ENCODE measurements at regions not wholly inside any gene's neighbourhood (a gene's known extent, or its start where the extent isn't known, plus 50 kb on each side); places are given as distances from the start of the nearest gene placed in this dataset.

GRCh38 chr13:44129418-44129817 lies 244.2 kb upstream of the SERP2 start:
- H3K27ac ChIP-seq: no peak overlapping the region
- no peak overlapping the region for H3K4me3 ChIP-seq
- H3K9me3 ChIP-seq: no peaks in the 10 kb centered on the region
- no peak for DNase-seq
- no peaks in the 10 kb centered on the region for H3K36me3 ChIP-seq
- peaks cover 0 to 10% (median 3%) of the 10 kb centered on the region in 4 donors for H3K4me1 ChIP-seq
- no peak for TF ChIP-seq EP300 (IDR thresholded peaks at IDR 0.05)
- TF ChIP-seq POLR2AphosphoS5 (IDR thresholded peaks at IDR 0.05): no peak
- no peak for TF ChIP-seq POLR2A (IDR thresholded peaks at IDR 0.05)
- WGBS, 2 donors: 91 to 95% methylated on average over 2 of the region's 2 CpGs
- H3K27me3 ChIP-seq: no peaks in the 10 kb centered on the region
- intact Hi-C loops (cut with DNase I): loop anchor here (5.0 kb wide), 1 partner anchor 222 kb away; no protein-coding TSS in a partner anchor

GRCh38 chr13:44131069-44131614 lies 242.5 kb upstream of the SERP2 start:
- intact Hi-C loops (cut with DNase I): no loop called here
- WGBS, 2 donors: 94 to 97% methylated on average over 5 of the region's 5 CpGs
- Histone ChIP-seq H3K4me1 (peaks cover 0 to 10% (median 3%) of the 10 kb centered on the region in 4 donors), H3K27ac (no peak overlapping the region), H3K36me3 (no peaks in the 10 kb centered on the region), H3K9me3 (no peaks in the 10 kb centered on the region), H3K27me3 (no peaks in the 10 kb centered on the region), H3K4me3 (no peak overlapping the region)
- DNase-seq: no peak
- TF ChIP-seq EP300 (IDR thresholded peaks at IDR 0.05) (no peak), CTCF (IDR thresholded peaks at IDR 0.05) (no peak), POLR2A (IDR thresholded peaks at IDR 0.05) (no peak), POLR2AphosphoS5 (IDR thresholded peaks at IDR 0.05) (no peak)

- intact Hi-C loops (cut with DNase I): no loop called here
- Histone ChIP-seq H3K27me3 (no peaks in the 10 kb centered on the region), H3K27ac (no peak overlapping the region), H3K4me1 (peaks cover 0 to 10% (median 3%) of the 10 kb centered on the region in 4 donors), H3K4me3 (no peak overlapping the region), H3K9me3 (no peaks in the 10 kb centered on the region), H3K36me3 (no peaks in the 10 kb centered on the region)
- DNase-seq: peak; percentile 74
- 78% methylated on average over 6 of the region's 6 CpGs for WGBS, 2 donors
- no peak for TF ChIP-seq EP300 (IDR thresholded peaks at IDR 0.05)
- no peak for TF ChIP-seq POLR2A (IDR thresholded peaks at IDR 0.05)
- no peak for TF ChIP-seq POLR2AphosphoS5 (IDR thresholded peaks at IDR 0.05)
- TF ChIP-seq CTCF (IDR thresholded peaks at IDR 0.05): no peak
Observed at GRCh38 chr13:44132710-44133109, 240.9 kb upstream of the SERP2 start.

- DNase-seq: no peak
- H3K4me1 ChIP-seq: peaks cover 0 to 3% (median 0%) of the 10 kb centered on the region in 4 donors
- 73 to 76% methylated on average over 3 of the region's 3 CpGs for WGBS, 2 donors
- H3K36me3 ChIP-seq: no peaks in the 10 kb centered on the region
- no peaks in the 10 kb centered on the region for H3K9me3 ChIP-seq
- H3K4me3 ChIP-seq: no peak overlapping the region
- H3K27ac ChIP-seq: no peak overlapping the region
- intact Hi-C loops (cut with DNase I): no loop called here
- TF ChIP-seq POLR2AphosphoS5 (IDR thresholded peaks at IDR 0.05) (no peak), CTCF (IDR thresholded peaks at IDR 0.05) (no peak), EP300 (IDR thresholded peaks at IDR 0.05) (no peak), POLR2A (IDR thresholded peaks at IDR 0.05) (no peak)
- no peaks in the 10 kb centered on the region for H3K27me3 ChIP-seq
Observed at GRCh38 chr13:44133626-44134025, 240.0 kb upstream of the SERP2 start.

GRCh38 chr13:44135566-44135965 lies 238.1 kb upstream of the SERP2 start:
- intact Hi-C loops (cut with DNase I): no loop called here
- TF ChIP-seq POLR2A (IDR thresholded peaks at IDR 0.05) (no peak), CTCF (IDR thresholded peaks at IDR 0.05) (no peak), POLR2AphosphoS5 (IDR thresholded peaks at IDR 0.05) (no peak), EP300 (IDR thresholded peaks at IDR 0.05) (no peak)
- WGBS, 2 donors: 82 to 87% methylated on average over 1 of the region's 1 CpG

More at GRCh38 chr13:44135566-44135965, 238.1 kb upstream of the SERP2 start:
- H3K36me3 ChIP-seq: no peaks in the 10 kb centered on the region
- H3K4me1 ChIP-seq: no peaks in the 10 kb centered on the region
- H3K27me3 ChIP-seq: no peaks in the 10 kb centered on the region
- no peak overlapping the region for H3K4me3 ChIP-seq
- no peak overlapping the region for H3K27ac ChIP-seq
- H3K9me3 ChIP-seq: no peaks in the 10 kb centered on the region
- DNase-seq: no peak

Measured in sigmoid colon (tissue), 6 donors.